Fibroblast of lung (primary cell): ENCODE measurements at regions not wholly inside any gene's neighbourhood (a gene's known extent, or its start where the extent isn't known, plus 50 kb on each side); places are given as distances from the start of the nearest gene placed in this dataset.

ENCODE experiments used
- DNase-seq, 2 donors: peaks; one replicate each; pipeline versions ENCODE4 v3.0.0 to v3.0.0-alpha.2; 2010; ENCODE audit warnings: low read depth in 2 of 2
- H2AFZ ChIP-seq: 2 replicates; pipeline ENCODE4 v1.5.1; 2012; ENCODE audit warnings: low read length, control low read depth, inconsistent platforms
- H3K27ac ChIP-seq: 2 replicates; pipeline ENCODE4 v1.5.1; 2011; ENCODE audit warnings: low read length, control low read depth; ENCODE audit not compliant: insufficient read depth
- H3K27me3 ChIP-seq: 2 replicates; pipeline ENCODE4 v1.5.1; 2011; ENCODE audit warnings: mild to moderate bottlenecking, low read length; ENCODE audit not compliant: control insufficient read depth, insufficient read depth
- H3K36me3 ChIP-seq: 2 replicates; pipeline ENCODE4 v1.5.1; 2011; ENCODE audit warnings: low read length; ENCODE audit not compliant: control insufficient read depth, insufficient read depth
- H3K4me1 ChIP-seq: 2 replicates; pipeline ENCODE4 v1.5.1; 2011; ENCODE audit warnings: low read length; ENCODE audit not compliant: control insufficient read depth, insufficient read depth; ENCODE audit errors: extremely low read depth
- H3K4me2 ChIP-seq: 2 replicates; pipeline ENCODE4 v1.5.1; 2011; ENCODE audit warnings: low read length, control low read depth; ENCODE audit not compliant: insufficient read depth; ENCODE audit errors: extremely low read depth
- H3K4me3 ChIP-seq, 4 experiments: fragments of 200-600 bp in 1 of 4; sonication (generic) in 1 of 4; replicated peaks in 1 of 4; 2 replicates each; pipeline ENCODE4 v1.5.1; 2011 to 2016; ENCODE audit warnings: low read length in 4 of 4, low read depth in 3 of 4, mild to moderate bottlenecking in 3 of 4, control low read depth in 2 of 4, inconsistent platforms in 1 of 4, mixed read lengths in 1 of 4; ENCODE audit not compliant: insufficient read depth in 1 of 4; ENCODE audit errors: control extremely low read depth in 1 of 4
- H3K79me2 ChIP-seq: 2 replicates; pipeline ENCODE4 v1.5.1; 2012; ENCODE audit warnings: mild to moderate bottlenecking, low read length, inconsistent platforms; ENCODE audit not compliant: control insufficient read depth, insufficient read depth
- H3K9ac ChIP-seq: 2 replicates; pipeline ENCODE4 v1.5.1; 2011; ENCODE audit warnings: mild to moderate bottlenecking, low read length, control low read depth; ENCODE audit not compliant: insufficient read depth
- H3K9me3 ChIP-seq: 2 replicates; pipeline ENCODE4 v1.5.1; 2012; ENCODE audit warnings: low read depth, low read length; ENCODE audit not compliant: control insufficient read depth, insufficient read depth
- H4K20me1 ChIP-seq: 2 replicates; pipeline ENCODE4 v1.5.1; 2011; ENCODE audit warnings: low read length; ENCODE audit not compliant: control insufficient read depth, insufficient read depth; ENCODE audit errors: extremely low read depth
- EZH2 ChIP-seq: IDR thresholded peaks from 2 replicates; pipeline ENCODE4 v1.5.1; 2012; ENCODE audit warnings: low read length, control low read depth, mild to moderate bottlenecking; ENCODE audit errors: missing control alignments
- TF ChIP-seq, protein P1 (sequence below), 2 donors: IDR thresholded peaks in 1 of 2; conservative IDR thresholded peaks in 1 of 2; 1 replicate in 1 of 2; 2 replicates in 1 of 2; pipeline ENCODE4 v1.5.1; 2011 to 2012; ENCODE audit warnings: low read length in 2 of 2, control low read depth in 1 of 2, inconsistent platforms in 1 of 2, low read depth in 1 of 2, mild to moderate bottlenecking in 1 of 2

DNA sequence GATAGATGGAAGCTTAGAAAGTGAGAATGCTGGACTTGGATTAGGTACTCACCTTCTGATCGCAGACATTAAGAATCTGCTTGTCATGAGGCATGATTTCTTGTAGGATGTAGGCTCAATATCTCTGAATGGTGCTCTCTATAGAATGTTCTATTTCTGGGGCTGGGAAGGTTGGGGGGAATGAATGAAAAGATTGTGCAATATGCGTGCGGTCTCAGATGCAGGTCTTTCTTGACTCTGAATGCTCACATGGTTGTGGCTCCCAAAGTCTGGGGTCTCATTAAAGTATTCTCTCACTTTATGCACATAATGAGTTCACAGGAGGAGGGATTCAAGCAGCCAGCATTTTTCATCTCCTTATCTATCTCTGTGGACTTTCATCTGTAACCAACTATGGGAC is 482.0 kb upstream of the CD180 start:
- TF ChIP-seq, protein P1, sequence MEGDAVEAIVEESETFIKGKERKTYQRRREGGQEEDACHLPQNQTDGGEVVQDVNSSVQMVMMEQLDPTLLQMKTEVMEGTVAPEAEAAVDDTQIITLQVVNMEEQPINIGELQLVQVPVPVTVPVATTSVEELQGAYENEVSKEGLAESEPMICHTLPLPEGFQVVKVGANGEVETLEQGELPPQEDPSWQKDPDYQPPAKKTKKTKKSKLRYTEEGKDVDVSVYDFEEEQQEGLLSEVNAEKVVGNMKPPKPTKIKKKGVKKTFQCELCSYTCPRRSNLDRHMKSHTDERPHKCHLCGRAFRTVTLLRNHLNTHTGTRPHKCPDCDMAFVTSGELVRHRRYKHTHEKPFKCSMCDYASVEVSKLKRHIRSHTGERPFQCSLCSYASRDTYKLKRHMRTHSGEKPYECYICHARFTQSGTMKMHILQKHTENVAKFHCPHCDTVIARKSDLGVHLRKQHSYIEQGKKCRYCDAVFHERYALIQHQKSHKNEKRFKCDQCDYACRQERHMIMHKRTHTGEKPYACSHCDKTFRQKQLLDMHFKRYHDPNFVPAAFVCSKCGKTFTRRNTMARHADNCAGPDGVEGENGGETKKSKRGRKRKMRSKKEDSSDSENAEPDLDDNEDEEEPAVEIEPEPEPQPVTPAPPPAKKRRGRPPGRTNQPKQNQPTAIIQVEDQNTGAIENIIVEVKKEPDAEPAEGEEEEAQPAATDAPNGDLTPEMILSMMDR (conservative IDR thresholded peaks at IDR 0.05 in 1 of 2, IDR thresholded peaks at IDR 0.05 in 1 of 2; ENCODE audit: low read depth in 1 of 2, low read length in 2 of 2), result no peak
- no peak for TF ChIP-seq EZH2
- H3K9ac ChIP-seq, result no peak overlapping the region
- H2AFZ ChIP-seq, result no peak overlapping the region
- no peaks in the 10 kb centered on the region for H3K4me1 ChIP-seq
- no peak overlapping the region for H3K4me2 ChIP-seq
- no peaks in the 10 kb centered on the region for H3K79me2 ChIP-seq
- no peaks in the 10 kb centered on the region for H3K27me3 ChIP-seq
- H3K9me3 ChIP-seq, result no peaks in the 10 kb centered on the region
- H3K36me3 ChIP-seq, result no peaks in the 10 kb centered on the region
- DNase-seq, result no peak
- H4K20me1 ChIP-seq, result no peaks in the 10 kb centered on the region
- no peak overlapping the region for H3K27ac ChIP-seq
- no peak overlapping the region for H3K4me3 ChIP-seq

DNA sequence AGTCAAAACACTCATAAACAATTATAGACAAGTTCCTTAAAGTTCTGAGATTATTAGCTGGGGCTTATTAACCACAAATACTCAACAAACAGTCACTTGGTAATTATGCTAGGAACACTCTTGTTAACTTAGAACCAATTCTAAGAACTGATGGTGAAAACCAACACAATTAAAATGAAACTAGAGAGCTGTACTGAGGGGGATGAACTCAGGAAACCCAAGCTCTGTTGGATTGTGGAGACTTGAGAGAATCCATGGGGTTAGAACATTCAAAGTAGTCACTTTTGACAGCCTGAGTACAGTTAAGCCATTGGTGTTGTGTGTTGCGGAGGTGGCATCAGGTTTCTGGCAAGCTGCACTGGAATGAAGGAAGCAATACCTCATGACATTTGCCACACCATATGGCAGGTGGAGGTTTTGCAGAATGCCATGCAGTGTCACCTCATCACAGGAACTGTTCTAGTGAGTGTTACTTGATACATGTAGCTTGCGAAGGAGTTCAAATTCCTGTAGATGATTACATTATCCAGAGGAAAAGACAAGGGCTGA is 480.9 kb upstream of the CD180 start:
- H3K27ac ChIP-seq, result no peak overlapping the region
- H3K4me2 ChIP-seq, result no peak overlapping the region
- TF ChIP-seq, protein P1 (conservative IDR thresholded peaks at IDR 0.05 in 1 of 2, IDR thresholded peaks at IDR 0.05 in 1 of 2; ENCODE audit: low read depth in 1 of 2, low read length in 2 of 2), result no peak
- no peak for TF ChIP-seq EZH2
- H3K9ac ChIP-seq, result no peak overlapping the region
- H3K9me3 ChIP-seq, result no peaks in the 10 kb centered on the region
- DNase-seq, result no peak
- H3K4me3 ChIP-seq, result no peak overlapping the region
- H3K4me1 ChIP-seq, result no peaks in the 10 kb centered on the region
- H3K79me2 ChIP-seq, result no peaks in the 10 kb centered on the region
- H3K27me3 ChIP-seq, result no peaks in the 10 kb centered on the region
- H3K36me3 ChIP-seq, result no peaks in the 10 kb centered on the region
- H4K20me1 ChIP-seq, result no peaks in the 10 kb centered on the region
- H2AFZ ChIP-seq, result no peak overlapping the region

DNA sequence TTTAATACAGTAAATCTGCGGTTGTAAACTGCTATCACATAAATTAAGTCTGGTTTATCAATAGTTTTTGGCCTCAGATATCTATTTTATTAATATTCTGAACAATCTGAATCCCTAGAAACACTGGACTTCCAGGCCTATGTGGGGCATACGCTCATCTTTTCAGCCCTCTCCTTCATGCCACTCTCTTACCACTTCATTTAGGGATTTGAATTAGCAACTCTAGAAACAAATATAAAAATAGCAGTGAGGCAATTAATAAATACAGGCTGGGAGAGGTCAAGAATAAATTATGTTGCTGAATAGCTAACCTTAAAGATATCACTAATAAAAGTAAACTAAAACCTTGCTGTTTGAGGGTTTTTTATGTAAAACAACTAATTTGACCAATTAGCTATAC is 480.3 kb upstream of the CD180 start:
- no peak overlapping the region for H3K27ac ChIP-seq
- no peak overlapping the region for H2AFZ ChIP-seq
- H3K27me3 ChIP-seq, result no peaks in the 10 kb centered on the region
- no peaks in the 10 kb centered on the region for H3K9me3 ChIP-seq
- no peaks in the 10 kb centered on the region for H4K20me1 ChIP-seq
- no peaks in the 10 kb centered on the region for H3K4me1 ChIP-seq
- H3K4me3 ChIP-seq, result no peak overlapping the region
- no peak for DNase-seq
- no peaks in the 10 kb centered on the region for H3K79me2 ChIP-seq
- TF ChIP-seq, protein P1 (conservative IDR thresholded peaks at IDR 0.05 in 1 of 2, IDR thresholded peaks at IDR 0.05 in 1 of 2; ENCODE audit: low read depth in 1 of 2, low read length in 2 of 2), result no peak
- no peak for TF ChIP-seq EZH2
- no peak overlapping the region for H3K4me2 ChIP-seq
- no peak overlapping the region for H3K9ac ChIP-seq
- H3K36me3 ChIP-seq, result no peaks in the 10 kb centered on the region
